ENCODE measurements at regions not wholly inside any gene's neighbourhood (a gene's known extent, or its start where the extent isn't known, plus 50 kb on each side); places are given as distances from the start of the nearest gene placed in this dataset.

DNA sequence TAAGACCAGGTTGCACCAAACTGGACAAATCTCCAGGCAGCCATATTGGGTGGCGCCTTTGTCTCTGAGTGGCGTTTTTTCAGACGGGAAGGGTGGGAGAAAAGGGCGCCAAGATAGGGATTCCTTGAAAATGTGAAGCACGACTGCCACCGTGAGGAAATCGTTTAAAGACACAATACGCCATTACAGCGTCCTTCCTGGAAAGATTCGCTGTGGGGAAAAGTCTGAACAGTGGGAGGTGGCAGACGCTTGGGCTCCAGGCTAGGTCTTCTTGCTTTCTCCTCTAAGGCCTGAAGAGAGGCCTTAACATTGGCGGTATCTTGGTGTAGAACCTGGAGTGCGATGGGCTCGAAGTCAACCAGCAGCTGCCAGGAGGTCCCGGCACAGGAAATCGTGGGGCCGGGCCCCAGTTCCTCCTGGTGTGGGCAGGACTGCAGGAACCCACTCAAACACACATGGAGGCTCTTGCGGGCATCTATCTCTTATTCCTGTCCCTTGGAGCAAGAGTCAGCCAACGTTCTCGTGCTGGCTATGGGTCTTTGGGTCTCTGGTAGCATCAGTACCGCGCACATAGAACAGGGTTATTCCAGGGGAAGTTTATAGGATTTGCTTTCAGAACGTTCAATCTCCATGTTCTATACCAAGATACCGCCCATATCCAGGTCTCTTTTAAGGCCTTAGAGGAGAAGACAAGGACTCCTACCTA, 208.8 kb downstream of the OR13H1 start:
- H3K36me3 ChIP-seq, result peaks cover 4% of the 10 kb centered on the region

DNA sequence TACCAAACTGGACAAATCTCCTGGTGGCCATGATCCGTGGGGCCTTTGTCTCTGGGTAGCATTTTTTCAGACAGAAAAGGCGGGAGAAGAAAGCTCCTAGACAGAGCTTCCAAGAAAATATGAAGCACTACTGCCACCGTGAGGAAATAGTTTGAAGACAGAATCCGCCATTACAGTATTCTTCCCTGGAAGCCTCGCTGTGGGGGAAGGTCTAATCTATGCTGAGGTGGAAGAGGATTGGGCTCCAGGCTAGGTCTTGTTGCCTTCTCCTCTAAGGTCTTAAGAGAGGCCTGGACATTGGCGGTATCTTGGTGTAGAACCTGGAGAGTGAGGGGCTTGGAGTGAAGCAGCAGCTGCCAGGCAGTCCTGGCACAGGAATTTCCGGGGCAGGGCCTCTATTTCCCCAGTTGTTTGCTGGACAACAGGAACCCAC, 218.9 kb downstream of the OR13H1 start:
- H3K4me1 ChIP-seq, result no peaks in the 10 kb centered on the region
- no peak overlapping the region for H3K4me3 ChIP-seq (ENCODE audit: low read depth, low read length)
- peaks cover 22% of the 10 kb centered on the region for H3K36me3 ChIP-seq
- no peaks in the 10 kb centered on the region for H3K9me3 ChIP-seq
- TF ChIP-seq, protein P1, sequence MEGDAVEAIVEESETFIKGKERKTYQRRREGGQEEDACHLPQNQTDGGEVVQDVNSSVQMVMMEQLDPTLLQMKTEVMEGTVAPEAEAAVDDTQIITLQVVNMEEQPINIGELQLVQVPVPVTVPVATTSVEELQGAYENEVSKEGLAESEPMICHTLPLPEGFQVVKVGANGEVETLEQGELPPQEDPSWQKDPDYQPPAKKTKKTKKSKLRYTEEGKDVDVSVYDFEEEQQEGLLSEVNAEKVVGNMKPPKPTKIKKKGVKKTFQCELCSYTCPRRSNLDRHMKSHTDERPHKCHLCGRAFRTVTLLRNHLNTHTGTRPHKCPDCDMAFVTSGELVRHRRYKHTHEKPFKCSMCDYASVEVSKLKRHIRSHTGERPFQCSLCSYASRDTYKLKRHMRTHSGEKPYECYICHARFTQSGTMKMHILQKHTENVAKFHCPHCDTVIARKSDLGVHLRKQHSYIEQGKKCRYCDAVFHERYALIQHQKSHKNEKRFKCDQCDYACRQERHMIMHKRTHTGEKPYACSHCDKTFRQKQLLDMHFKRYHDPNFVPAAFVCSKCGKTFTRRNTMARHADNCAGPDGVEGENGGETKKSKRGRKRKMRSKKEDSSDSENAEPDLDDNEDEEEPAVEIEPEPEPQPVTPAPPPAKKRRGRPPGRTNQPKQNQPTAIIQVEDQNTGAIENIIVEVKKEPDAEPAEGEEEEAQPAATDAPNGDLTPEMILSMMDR (IDR thresholded peaks at IDR 0.05; ENCODE audit: low read depth, low read length), result no peak
- no peaks in the 10 kb centered on the region for H3K27me3 ChIP-seq
- DNase-seq, result no peak

More for the DNA sequence above, 208.8 kb downstream of the OR13H1 start:
- no peak for DNase-seq
- no peaks in the 10 kb centered on the region for H3K4me1 ChIP-seq
- H3K27me3 ChIP-seq, result no peaks in the 10 kb centered on the region
- TF ChIP-seq, protein P1 (IDR thresholded peaks at IDR 0.05; ENCODE audit: low read depth, low read length), result no peak
- H3K4me3 ChIP-seq (ENCODE audit: low read depth, low read length), result no peak overlapping the region
- H3K9me3 ChIP-seq, result no peaks in the 10 kb centered on the region

DNA sequence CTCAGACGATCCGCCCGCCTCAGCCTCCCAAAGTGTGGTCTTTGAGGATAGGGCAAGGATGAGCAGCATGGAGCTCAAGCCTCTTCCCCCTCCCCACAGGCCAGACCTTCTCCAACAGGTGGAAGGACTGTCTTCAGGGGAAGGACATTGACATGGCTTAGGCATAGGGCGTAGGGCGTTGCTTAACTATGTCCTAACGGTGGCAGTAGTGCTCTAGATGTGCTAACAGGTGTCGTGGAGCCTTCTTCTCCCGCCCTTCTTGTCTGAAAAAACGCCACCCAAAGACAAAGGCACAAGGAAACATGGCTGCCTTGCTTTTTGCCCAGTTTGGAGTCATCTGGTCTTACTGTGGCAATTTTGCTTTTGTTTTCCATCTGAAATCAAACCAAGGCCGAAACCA, 219.8 kb downstream of the OR13H1 start:
- no peaks in the 10 kb centered on the region for H3K9me3 ChIP-seq
- H3K4me1 ChIP-seq, result no peaks in the 10 kb centered on the region
- DNase-seq, result no peak
- H3K4me3 ChIP-seq (ENCODE audit: low read depth, low read length), result no peak overlapping the region
- H3K36me3 ChIP-seq, result peaks cover 23% of the 10 kb centered on the region
- TF ChIP-seq, protein P1 (IDR thresholded peaks at IDR 0.05; ENCODE audit: low read depth, low read length), result no peak
- H3K27me3 ChIP-seq, result no peaks in the 10 kb centered on the region

DNA sequence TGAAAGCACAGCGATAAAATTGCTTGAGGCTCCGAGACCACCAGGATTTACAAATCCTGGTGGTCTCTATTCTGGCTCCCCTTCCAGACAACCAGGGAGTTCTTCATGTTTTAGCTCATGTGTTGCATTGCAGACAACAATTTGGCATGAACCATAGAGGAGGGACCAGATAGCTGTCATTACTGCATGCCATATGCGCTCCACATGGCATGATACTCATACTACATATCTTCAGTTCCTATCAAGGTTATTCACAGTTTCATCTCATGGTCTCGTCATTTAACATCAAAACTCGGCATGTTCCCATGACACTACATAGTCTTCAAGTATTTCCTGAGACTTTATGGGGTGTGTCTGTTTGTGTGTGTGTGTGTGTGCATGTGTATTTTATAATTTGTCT, 220.3 kb downstream of the OR13H1 start:
- DNase-seq, result no peak
- Histone ChIP-seq H3K27me3 (no peaks in the 10 kb centered on the region), H3K4me1 (no peaks in the 10 kb centered on the region), H3K9me3 (no peaks in the 10 kb centered on the region), H3K4me3 (ENCODE audit: low read depth, low read length) (no peak overlapping the region), H3K36me3 (peaks cover 26% of the 10 kb centered on the region)
- TF ChIP-seq, protein P1 (IDR thresholded peaks at IDR 0.05; ENCODE audit: low read depth, low read length), result no peak

DNA sequence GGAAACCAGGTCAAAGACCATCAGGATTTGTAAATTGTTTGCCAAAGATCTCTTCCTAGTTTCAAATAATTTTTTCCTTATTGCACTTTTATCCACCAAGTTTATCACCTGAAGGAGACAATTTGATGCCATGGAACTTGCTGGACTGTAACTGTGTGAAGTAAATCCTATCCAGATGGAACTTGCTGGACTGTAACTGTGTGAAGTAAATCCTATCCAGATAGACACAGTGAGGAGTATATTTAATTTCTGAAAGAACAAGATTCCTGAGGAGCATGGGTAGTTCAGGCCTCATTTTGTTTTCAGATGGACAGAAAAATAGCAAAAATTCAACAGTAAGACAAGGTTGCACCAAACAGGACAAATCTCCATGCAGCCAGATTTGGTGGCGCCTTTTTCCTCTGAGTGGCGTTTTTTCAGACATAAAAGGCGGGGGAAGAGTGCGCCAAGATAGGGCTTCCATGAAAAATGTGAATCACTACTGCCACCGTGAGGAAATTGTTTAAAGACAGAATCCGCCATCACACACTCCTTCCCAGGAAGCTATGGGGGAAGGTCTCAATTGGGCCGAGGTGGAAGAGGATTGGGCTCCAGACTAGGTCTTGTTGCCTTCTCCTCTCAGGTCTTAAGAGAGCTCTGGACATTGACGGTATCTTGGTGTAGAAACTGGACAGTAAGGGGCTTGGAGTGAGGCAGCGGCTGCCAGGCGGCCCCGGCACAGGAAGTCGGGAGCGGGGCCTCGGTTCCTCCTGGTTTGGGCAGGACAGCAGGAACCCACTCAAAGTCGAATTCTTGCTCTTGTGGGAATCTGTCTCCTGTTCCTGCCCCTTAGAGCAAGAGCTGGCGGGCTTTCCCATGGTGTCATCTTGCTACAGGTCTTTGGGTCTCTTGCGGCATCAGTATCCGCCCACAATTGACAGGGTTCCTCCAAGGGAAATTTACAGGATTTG, 234.7 kb downstream of the OR13H1 start:
- Histone ChIP-seq H3K4me1 (no peaks in the 10 kb centered on the region), H3K36me3 (peaks cover 35% of the 10 kb centered on the region), H3K4me3 (ENCODE audit: low read depth, low read length) (no peak overlapping the region), H3K27me3 (no peaks in the 10 kb centered on the region), H3K9me3 (no peaks in the 10 kb centered on the region)
- TF ChIP-seq, protein P1 (IDR thresholded peaks at IDR 0.05; ENCODE audit: low read depth, low read length), result no peak
- DNase-seq, result no peak
